AG09309 (cell line): ENCODE measurements at regions not wholly inside any gene's neighbourhood (a gene's known extent, or its start where the extent isn't known, plus 50 kb on each side); places are given as distances from the start of the nearest gene placed in this dataset.
A peak's percentile ranks its signal among the peaks of the same experiment; 100 is the strongest.
"Not testable (repeated sequence)": the region's sequence is repeated elsewhere in the genome, so short reads cannot be mapped to it uniquely, and the experiment has no call there.

Experiments used
- DNase-seq: peaks from one replicate; pipeline ENCODE4 v3.0.0-alpha.2; 2010; ENCODE audit warnings: low read depth
- H3K4me3 ChIP-seq: 2 replicates; pipeline ENCODE4 v1.5.1; 2011; ENCODE audit warnings: mild to moderate bottlenecking, low read depth, low read length, moderate library complexity; ENCODE audit not compliant: control insufficient read depth
- TF ChIP-seq, protein P1 (sequence below): IDR thresholded peaks from 2 replicates; pipeline ENCODE4 v1.5.1; 2011; ENCODE audit warnings: mild to moderate bottlenecking, low read depth, low read length, inconsistent platforms; ENCODE audit not compliant: insufficient read depth, control insufficient read depth; ENCODE audit errors: missing control alignments

DNA sequence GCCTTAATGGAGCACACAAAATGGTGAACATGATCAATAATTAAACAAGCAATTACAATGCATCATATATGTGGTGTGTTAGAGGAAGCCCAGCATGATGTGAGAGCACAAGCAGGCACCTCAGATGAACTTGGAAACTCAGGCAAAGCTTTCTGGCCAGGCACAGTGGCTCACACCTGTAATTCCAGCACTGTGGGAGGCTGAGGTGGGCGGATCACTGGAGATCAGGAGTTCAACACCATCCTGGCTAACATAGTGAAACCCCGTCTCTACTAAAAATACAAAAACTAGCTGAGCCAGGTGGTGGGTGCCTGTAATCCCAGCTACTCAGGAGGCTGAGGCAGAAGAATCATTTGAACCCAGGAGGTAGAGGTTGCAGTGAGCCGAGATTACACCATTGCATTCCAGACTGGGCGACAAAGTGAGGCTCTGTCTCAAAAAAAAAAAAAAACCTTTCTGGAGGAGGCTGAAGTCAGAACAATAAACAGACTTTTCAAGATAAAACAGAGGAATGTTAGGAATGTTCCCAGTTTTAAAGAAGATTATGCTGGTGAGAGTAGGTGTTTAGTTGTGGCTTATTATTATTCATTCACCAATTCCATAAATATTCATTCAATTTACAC, 159.4 kb downstream of the CEMIP2 start:
- no peak overlapping the region for H3K4me3 ChIP-seq
- DNase-seq = no peak
- TF ChIP-seq, protein P1, sequence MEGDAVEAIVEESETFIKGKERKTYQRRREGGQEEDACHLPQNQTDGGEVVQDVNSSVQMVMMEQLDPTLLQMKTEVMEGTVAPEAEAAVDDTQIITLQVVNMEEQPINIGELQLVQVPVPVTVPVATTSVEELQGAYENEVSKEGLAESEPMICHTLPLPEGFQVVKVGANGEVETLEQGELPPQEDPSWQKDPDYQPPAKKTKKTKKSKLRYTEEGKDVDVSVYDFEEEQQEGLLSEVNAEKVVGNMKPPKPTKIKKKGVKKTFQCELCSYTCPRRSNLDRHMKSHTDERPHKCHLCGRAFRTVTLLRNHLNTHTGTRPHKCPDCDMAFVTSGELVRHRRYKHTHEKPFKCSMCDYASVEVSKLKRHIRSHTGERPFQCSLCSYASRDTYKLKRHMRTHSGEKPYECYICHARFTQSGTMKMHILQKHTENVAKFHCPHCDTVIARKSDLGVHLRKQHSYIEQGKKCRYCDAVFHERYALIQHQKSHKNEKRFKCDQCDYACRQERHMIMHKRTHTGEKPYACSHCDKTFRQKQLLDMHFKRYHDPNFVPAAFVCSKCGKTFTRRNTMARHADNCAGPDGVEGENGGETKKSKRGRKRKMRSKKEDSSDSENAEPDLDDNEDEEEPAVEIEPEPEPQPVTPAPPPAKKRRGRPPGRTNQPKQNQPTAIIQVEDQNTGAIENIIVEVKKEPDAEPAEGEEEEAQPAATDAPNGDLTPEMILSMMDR = no peak

DNA sequence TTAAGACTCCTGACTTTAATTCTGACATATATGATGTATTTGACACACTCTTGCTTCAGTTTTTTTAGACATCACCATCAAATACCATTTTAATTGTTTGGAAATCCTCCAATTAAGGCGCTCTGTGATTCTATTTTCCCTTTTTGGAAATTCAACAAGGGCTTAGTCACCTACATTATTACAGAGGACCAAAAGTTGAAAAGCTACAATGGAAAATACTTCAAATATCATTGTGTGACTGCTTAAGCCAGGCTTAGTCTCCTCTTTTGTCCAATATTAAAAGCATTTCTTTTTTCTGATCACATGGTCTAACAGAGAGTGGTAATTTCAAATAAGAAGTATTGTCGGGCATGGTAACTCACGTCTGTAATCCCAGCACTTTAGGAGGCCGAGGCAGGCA, 160.3 kb downstream of the CEMIP2 start:
- H3K4me3 ChIP-seq = no peak overlapping the region
- DNase-seq = no peak
- TF ChIP-seq, protein P1 = no peak

DNA sequence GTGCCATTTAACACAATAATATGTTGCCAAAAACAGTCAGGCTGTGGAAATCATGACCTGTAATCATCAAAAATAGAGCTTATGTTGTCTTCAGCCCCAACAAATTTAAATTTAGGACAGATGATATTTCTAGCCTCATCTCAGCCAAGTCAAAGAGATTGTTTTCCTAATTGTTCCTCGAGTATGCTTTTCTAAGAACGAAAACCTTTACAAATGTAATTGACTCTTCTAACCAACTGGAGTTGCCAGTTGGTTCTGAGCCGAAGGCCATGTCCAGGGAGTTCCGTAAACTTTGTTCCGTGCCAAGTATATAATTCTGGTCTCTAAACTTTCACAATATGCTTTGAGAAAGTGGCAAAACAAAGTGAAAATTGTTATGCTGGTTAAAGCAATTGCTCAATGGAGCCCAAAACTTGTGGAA, 160.8 kb downstream of the CEMIP2 start:
- H3K4me3 ChIP-seq = no peak overlapping the region
- TF ChIP-seq, protein P1 = no peak
- no peak for DNase-seq

DNA sequence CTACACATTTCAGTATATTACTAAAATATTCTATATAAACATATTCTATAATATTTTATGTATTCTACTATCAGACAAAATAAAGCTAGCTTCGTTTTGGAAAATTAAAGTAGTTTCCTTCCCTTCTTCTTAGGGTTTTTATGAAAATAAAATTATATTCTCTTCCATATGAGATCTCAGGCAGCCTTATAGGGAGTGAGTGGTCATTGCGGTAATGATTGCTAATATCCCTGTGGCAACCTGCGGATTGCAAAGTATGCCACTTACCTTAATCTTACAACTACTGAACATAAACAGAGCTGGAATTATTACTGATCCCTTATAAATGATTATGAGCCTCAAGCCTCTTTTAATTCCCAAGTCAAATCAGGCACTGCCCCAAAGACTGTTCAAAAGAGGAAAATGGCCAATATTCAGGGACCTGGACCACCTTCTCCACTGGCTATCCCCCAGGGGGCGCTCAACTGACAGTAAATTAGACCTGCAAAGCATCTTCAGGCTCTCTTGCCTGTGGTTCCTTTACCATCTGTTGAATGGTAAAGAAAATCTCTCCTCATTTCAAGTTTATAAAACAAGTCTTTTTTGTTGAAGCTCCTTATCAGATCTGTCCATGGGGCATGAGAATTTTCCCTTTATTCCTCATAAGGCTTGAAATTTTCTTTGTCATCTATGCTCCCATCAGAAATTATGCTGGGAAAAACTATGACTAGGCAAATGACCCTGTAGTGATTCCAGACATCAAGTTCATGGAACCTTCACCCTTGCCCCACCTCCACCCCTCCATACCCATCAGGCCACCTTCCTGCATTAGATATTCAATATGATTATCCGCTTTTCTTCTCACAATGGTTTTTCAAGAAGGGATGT, 163.9 kb downstream of the CEMIP2 start:
- TF ChIP-seq, protein P1 = peak; percentile 85
- no peak overlapping the region for H3K4me3 ChIP-seq
- peak; percentile 31 for DNase-seq

DNA sequence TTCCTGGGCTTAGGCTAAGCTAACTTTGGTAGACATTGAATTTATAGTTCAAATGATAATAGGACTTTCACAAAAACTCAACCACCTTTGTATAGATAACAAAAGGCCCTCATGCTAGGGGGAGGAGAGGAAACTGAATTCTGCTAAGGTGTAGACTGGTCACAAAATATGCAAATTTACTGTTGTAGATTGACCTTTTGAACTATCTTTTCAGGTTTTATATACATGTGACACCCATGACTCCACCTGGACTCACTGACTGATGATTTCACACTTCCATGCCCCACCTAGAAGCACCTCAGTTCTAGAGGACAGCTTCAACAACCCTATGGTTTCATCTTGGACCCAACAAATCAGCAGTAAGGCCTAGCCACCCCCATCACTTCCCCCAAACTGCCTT, 165.7 kb downstream of the CEMIP2 start:
- TF ChIP-seq, protein P1 = no peak
- DNase-seq = no peak
- H3K4me3 ChIP-seq = no peak overlapping the region

DNA sequence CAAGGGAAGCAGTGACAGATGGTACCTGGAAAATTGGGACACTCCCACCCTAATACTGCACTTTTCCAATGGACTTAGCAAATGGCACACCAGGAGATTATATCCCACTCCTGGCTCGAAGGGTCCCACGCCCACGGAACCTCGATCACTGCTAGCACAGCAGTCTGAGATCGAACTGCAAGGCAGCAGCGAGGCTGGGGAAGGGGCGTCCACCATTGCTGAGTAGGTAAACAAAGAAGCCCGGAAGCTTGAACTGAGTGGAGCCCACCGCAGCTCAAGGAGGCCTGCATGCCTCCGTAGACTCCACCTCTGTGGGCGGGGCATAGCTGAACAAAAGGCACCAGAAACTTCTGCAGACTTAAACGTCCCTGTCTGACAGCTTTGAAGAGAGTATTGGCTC, 172.6 kb downstream of the CEMIP2 start:
- not testable (repeated sequence) for H3K4me3 ChIP-seq, DNase-seq

DNA sequence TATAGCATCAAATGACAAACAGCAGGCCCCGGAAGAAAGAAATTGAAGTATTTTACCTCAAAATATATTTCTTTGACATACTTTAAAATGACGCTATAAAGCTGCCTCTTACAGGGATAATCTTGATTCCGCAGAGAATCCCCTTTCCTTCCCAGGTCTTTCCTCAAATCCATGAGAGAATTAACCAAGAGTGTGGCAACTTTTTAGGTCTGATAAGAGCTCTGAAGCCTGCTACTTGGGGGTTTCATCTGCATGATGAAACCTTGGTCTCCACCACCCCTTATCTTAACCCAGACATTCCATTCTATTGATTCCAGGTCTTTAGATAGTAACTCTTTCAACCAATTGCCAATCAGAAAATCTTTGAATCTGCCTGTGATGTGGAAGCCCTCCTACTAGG, 173.8 kb downstream of the CEMIP2 start:
- no peak for DNase-seq
- TF ChIP-seq, protein P1 = no peak

More for the DNA sequence above, 173.8 kb downstream of the CEMIP2 start:
- no peak overlapping the region for H3K4me3 ChIP-seq
